ENCODE measurements at regions not wholly inside any gene's neighbourhood (a gene's known extent, or its start where the extent isn't known, plus 50 kb on each side); places are given as distances from the start of the nearest gene placed in this dataset.

- H3K27ac ChIP-seq (ENCODE audit: low read length) = no peak overlapping the region
- H3K9me3 ChIP-seq (ENCODE audit: insufficient read depth, low read length) = no peaks in the 10 kb centered on the region
- peaks cover 3% of the 10 kb centered on the region; the same call in 1 of the 2 replicates for H3K4me1 ChIP-seq (ENCODE audit: low read length)
- no peak for TF ChIP-seq EZH2phosphoT487 (IDR thresholded peaks at IDR 0.05; ENCODE audit: low read depth)
- no peak for TF ChIP-seq CTCF (IDR thresholded peaks at IDR 0.05; ENCODE audit: low read depth, low read length)
- no peak overlapping the region for H3K4me3 ChIP-seq (ENCODE audit: low read length)
- H4K20me1 ChIP-seq (ENCODE audit: insufficient read depth, low read length) = no peaks in the 10 kb centered on the region
- H3K36me3 ChIP-seq (replicated peaks; ENCODE audit: low read depth, low read length) = no peaks in the 10 kb centered on the region
- H3K79me2 ChIP-seq (ENCODE audit: low read length) = no peaks in the 10 kb centered on the region
- H3K4me2 ChIP-seq (ENCODE audit: low read length) = no peak overlapping the region
- 0 out of 2 replicates have a peak, but pooled peaks cover under 1% of the 10 kb centered on the region for H3K27me3 ChIP-seq (ENCODE audit: low read depth, low read length)
- no peak overlapping the region for H3K9ac ChIP-seq (ENCODE audit: low read length)
- H2AFZ ChIP-seq (ENCODE audit: low read depth, low read length) = no peak overlapping the region
These were observed 185.6 kb downstream of the BCOR start for GRCh38 chrX:39912126-39912525.

- H3K9ac ChIP-seq (ENCODE audit: low read length) = no peak overlapping the region
- H3K27ac ChIP-seq (ENCODE audit: low read length) = no peak overlapping the region
- no peak overlapping the region for H3K4me2 ChIP-seq (ENCODE audit: low read length)
- H3K79me2 ChIP-seq (ENCODE audit: low read length) = no peaks in the 10 kb centered on the region
- TF ChIP-seq EZH2phosphoT487 (IDR thresholded peaks at IDR 0.05; ENCODE audit: low read depth) = no peak
- TF ChIP-seq CTCF (IDR thresholded peaks at IDR 0.05; ENCODE audit: low read depth, low read length) = no peak
- no peaks in the 10 kb centered on the region for H3K9me3 ChIP-seq (ENCODE audit: insufficient read depth, low read length)
- H3K27me3 ChIP-seq (ENCODE audit: low read depth, low read length) = peaks cover 9% of the 10 kb centered on the region; the same call in 1 of the 2 replicates
- no peaks in the 10 kb centered on the region for H3K36me3 ChIP-seq (replicated peaks; ENCODE audit: low read depth, low read length)
- H3K4me3 ChIP-seq (ENCODE audit: low read length) = no peak overlapping the region
- no peaks in the 10 kb centered on the region for H4K20me1 ChIP-seq (ENCODE audit: insufficient read depth, low read length)
- no peaks in the 10 kb centered on the region for H3K4me1 ChIP-seq (ENCODE audit: low read length)
- no peak overlapping the region for H2AFZ ChIP-seq (ENCODE audit: low read depth, low read length)
These were observed 182.7 kb downstream of the BCOR start for GRCh38 chrX:39915081-39915480.

- TF ChIP-seq EZH2phosphoT487 (IDR thresholded peaks at IDR 0.05; ENCODE audit: low read depth) (no peak), CTCF (IDR thresholded peaks at IDR 0.05; ENCODE audit: low read depth, low read length) (no peak)
- Histone ChIP-seq H3K9ac (ENCODE audit: low read length) (no peak overlapping the region), H3K79me2 (ENCODE audit: low read length) (no peaks in the 10 kb centered on the region), H3K4me3 (ENCODE audit: low read length) (no peak overlapping the region), H3K4me1 (ENCODE audit: low read length) (no peaks in the 10 kb centered on the region), H3K36me3 (replicated peaks; ENCODE audit: low read depth, low read length) (no peaks in the 10 kb centered on the region), H3K27ac (ENCODE audit: low read length) (no peak overlapping the region), H3K27me3 (ENCODE audit: low read depth, low read length) (peaks cover 9% of the 10 kb centered on the region; the same call in 1 of the 2 replicates), H2AFZ (ENCODE audit: low read depth, low read length) (no peak overlapping the region), H3K9me3 (ENCODE audit: insufficient read depth, low read length) (no peaks in the 10 kb centered on the region), H4K20me1 (ENCODE audit: insufficient read depth, low read length) (no peaks in the 10 kb centered on the region), H3K4me2 (ENCODE audit: low read length) (no peak overlapping the region)
These were observed 182.2 kb downstream of the BCOR start for GRCh38 chrX:39915596-39915995.

GRCh38 chrX:39921838-39922237 lies 175.9 kb downstream of the BCOR start:
- TF ChIP-seq CTCF (IDR thresholded peaks at IDR 0.05; ENCODE audit: low read depth, low read length) (no peak), EZH2phosphoT487 (IDR thresholded peaks at IDR 0.05; ENCODE audit: low read depth) (no peak)
- H3K27ac ChIP-seq (ENCODE audit: low read length) = no peak overlapping the region
- no peak overlapping the region for H2AFZ ChIP-seq (ENCODE audit: low read depth, low read length)

More at GRCh38 chrX:39921838-39922237, 175.9 kb downstream of the BCOR start:
- Histone ChIP-seq H3K9ac (ENCODE audit: low read length) (no peak overlapping the region), H3K27me3 (ENCODE audit: low read depth, low read length) (peaks cover 9% of the 10 kb centered on the region; the same call in 1 of the 2 replicates), H4K20me1 (ENCODE audit: insufficient read depth, low read length) (no peaks in the 10 kb centered on the region), H3K79me2 (ENCODE audit: low read length) (no peaks in the 10 kb centered on the region), H3K4me2 (ENCODE audit: low read length) (no peak overlapping the region), H3K4me3 (ENCODE audit: low read length) (no peak overlapping the region), H3K36me3 (replicated peaks; ENCODE audit: low read depth, low read length) (no peaks in the 10 kb centered on the region), H3K9me3 (ENCODE audit: insufficient read depth, low read length) (no peaks in the 10 kb centered on the region), H3K4me1 (ENCODE audit: low read length) (no peaks in the 10 kb centered on the region)

All from OCI-LY3 (cell line).